ENCODE measurements at regions not wholly inside any gene's neighbourhood (a gene's known extent, or its start where the extent isn't known, plus 50 kb on each side); places are given as distances from the start of the nearest gene placed in this dataset.
"Not testable (repeated sequence)": the region's sequence is repeated elsewhere in the genome, so short reads cannot be mapped to it uniquely, and the experiment has no call there.

GRCh38 chr14:55834390-55834789 lies 254.4 kb downstream of the KTN1 start:
- Histone ChIP-seq H3K27ac (no peak overlapping the region), H3K27me3 (no peaks in the 10 kb centered on the region), H3K9me3 (ENCODE audit: low read depth) (no peaks in the 10 kb centered on the region), H3K4me3 (no peak overlapping the region), H3K4me1 (ENCODE audit: low read depth) (peaks cover 10% of the 10 kb centered on the region), H3K36me3 (no peaks in the 10 kb centered on the region)
- no peak for DNase-seq (ENCODE audit: low read depth in 1 of 2, low spot score in 1 of 2)
- no peak for TF ChIP-seq CTCF (IDR thresholded peaks at IDR 0.05; ENCODE audit: low read depth, low read length)

- Histone ChIP-seq H3K27ac (no peak overlapping the region), H3K4me1 (ENCODE audit: low read depth) (peaks cover 3% of the 10 kb centered on the region), H3K9me3 (ENCODE audit: low read depth) (no peaks in the 10 kb centered on the region), H3K36me3 (no peaks in the 10 kb centered on the region), H3K27me3 (no peaks in the 10 kb centered on the region), H3K4me3 (no peak overlapping the region)
- no peak for TF ChIP-seq CTCF (IDR thresholded peaks at IDR 0.05; ENCODE audit: low read depth, low read length)
- no peak for DNase-seq (ENCODE audit: low read depth in 1 of 2, low spot score in 1 of 2)
These were observed 256.0 kb downstream of the KTN1 start for GRCh38 chr14:55835985-55836384.

GRCh38 chr14:55837467-55837866 lies 257.5 kb downstream of the KTN1 start:
- TF ChIP-seq CTCF (IDR thresholded peaks at IDR 0.05; ENCODE audit: low read depth, low read length): no peak
- DNase-seq (ENCODE audit: low read depth in 1 of 2, low spot score in 1 of 2): no peak
- H3K9me3 ChIP-seq (ENCODE audit: low read depth): no peaks in the 10 kb centered on the region
- H3K27me3 ChIP-seq: no peaks in the 10 kb centered on the region
- H3K4me1 ChIP-seq (ENCODE audit: low read depth): peaks cover 3% of the 10 kb centered on the region
- no peaks in the 10 kb centered on the region for H3K36me3 ChIP-seq
- no peak overlapping the region for H3K4me3 ChIP-seq
- no peak overlapping the region for H3K27ac ChIP-seq

- Histone ChIP-seq H3K9me3 (ENCODE audit: low read depth) (no peaks in the 10 kb centered on the region), H3K4me3 (no peak overlapping the region), H3K27ac (no peak overlapping the region), H3K27me3 (no peaks in the 10 kb centered on the region), H3K4me1 (ENCODE audit: low read depth) (peaks cover under 1% of the 10 kb centered on the region), H3K36me3 (no peaks in the 10 kb centered on the region)
- no peak for DNase-seq (ENCODE audit: low read depth in 1 of 2, low spot score in 1 of 2)
- no peak for TF ChIP-seq CTCF (IDR thresholded peaks at IDR 0.05; ENCODE audit: low read depth, low read length)
These were observed 258.6 kb downstream of the KTN1 start for GRCh38 chr14:55838529-55839052.

GRCh38 chr14:55839301-55839947 lies 259.4 kb downstream of the KTN1 start:
- not testable (repeated sequence) for H3K27me3 ChIP-seq; H3K4me1 ChIP-seq (ENCODE audit: low read depth); H3K36me3 ChIP-seq; H3K27ac ChIP-seq; DNase-seq (ENCODE audit: low read depth in 1 of 2, low spot score in 1 of 2); H3K9me3 ChIP-seq (ENCODE audit: low read depth); H3K4me3 ChIP-seq

- Histone ChIP-seq H3K27ac (no peak overlapping the region), H3K27me3 (no peaks in the 10 kb centered on the region), H3K4me3 (no peak overlapping the region), H3K36me3 (no peaks in the 10 kb centered on the region), H3K9me3 (ENCODE audit: low read depth) (no peaks in the 10 kb centered on the region), H3K4me1 (ENCODE audit: low read depth) (peaks cover 9% of the 10 kb centered on the region)
- TF ChIP-seq CTCF (IDR thresholded peaks at IDR 0.05; ENCODE audit: low read depth, low read length): no peak
- no peak for DNase-seq (ENCODE audit: low read depth in 1 of 2, low spot score in 1 of 2)
These were observed 260.8 kb downstream of the KTN1 start for GRCh38 chr14:55840821-55841220.

Data from cardiac muscle cell (in vitro differentiated cells and primary cell).